GM12872 (cell line): ENCODE measurements at regions not wholly inside any gene's neighbourhood (a gene's known extent, or its start where the extent isn't known, plus 50 kb on each side); places are given as distances from the start of the nearest gene placed in this dataset.

ENCODE experiments used
- CTCF ChIP-seq: IDR thresholded peaks from 3 replicates; pipeline ENCODE4 v1.5.1; 2011; ENCODE audit warnings: low read depth, mild to moderate bottlenecking, low read length, moderate library complexity; ENCODE audit not compliant: insufficient read depth

- TF ChIP-seq CTCF, result no peak
Observed at GRCh38 chr2:186269536-186269935, 216.5 kb upstream of the ZC3H15 start.

GRCh38 chr2:186273953-186274352 lies 212.1 kb upstream of the ZC3H15 start:
- TF ChIP-seq CTCF, result no peak

DNA sequence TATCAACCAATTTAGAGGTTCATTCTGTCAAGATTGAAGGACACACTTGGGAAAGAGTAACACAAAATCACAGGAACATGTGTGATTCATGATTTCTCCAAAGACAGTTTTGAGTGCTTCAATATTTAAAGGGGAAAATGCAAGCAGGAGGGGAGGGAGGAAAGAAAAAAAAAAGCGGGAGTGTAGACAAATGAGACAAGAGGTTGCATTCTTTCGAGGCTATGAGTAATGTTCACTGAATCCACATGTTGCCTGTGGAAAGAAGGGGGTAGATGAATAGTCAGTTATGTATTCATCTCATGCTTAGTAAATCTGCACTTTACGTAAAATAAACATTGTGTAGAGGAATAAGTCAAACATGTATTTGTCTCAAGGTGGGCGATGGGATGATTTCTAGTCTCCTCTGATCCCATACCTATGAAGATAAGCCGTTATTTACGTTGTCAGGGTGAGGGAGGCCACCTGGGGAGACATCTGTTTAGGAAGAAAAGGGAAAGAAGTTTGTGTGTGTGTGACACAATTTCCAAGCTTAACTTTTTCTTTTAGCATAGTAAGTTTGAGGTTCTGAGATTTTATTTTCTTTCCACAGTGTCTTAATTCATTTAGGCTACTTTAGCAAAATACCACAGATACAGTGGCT lies 211.0 kb upstream of the ZC3H15 start:
- TF ChIP-seq CTCF, result no peak

- no peak for TF ChIP-seq CTCF
Observed at GRCh38 chr2:186276909-186277308, 209.2 kb upstream of the ZC3H15 start.

DNA sequence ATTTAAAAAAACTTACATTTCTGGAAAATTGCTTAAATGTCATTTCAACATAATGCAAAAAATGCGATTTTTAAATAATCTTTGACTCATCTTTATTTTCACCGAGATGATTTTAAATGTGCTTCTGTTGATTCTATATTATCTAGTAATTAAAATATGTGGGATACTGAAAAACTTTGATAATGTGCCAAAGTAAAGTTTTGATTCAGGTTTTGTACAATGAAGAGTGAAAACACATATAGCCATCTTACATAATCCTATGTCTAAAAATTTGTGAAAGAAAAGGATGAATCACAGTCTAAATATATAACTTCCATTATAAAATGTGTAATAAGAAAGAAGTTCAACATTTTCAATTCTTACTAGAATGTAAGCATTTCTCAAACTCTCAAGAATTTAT lies 204.3 kb upstream of the ZC3H15 start:
- no peak for TF ChIP-seq CTCF

DNA sequence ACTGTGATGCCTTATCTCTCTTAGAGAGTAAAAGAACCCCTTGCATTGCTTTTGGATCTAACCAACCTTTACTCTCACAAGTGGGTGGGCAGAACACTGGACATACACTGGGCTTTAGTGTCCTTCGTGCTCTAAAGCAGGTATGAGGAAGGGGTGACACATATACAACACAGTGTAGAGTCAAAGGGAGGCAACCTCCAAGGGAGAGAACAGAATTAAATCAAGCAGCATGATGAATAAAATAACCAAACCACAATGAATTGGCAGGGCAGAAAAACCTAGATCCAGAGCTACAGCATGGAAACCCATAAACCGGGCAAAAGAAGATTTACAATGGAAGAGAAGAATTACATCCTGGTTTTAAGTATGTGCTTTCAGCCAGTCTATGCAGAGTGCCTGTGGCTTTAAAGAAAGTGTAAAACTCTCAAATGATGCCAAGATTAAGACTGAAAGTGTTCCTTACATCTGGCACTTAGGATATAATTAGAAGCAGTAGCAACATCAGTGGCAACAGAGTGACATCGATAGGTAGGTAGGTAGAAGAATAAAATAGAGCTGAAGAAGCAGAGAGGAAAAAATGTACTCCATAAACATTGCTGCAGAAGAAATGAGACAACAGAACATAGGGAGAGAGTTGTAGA lies 191.7 kb upstream of the ZC3H15 start:
- TF ChIP-seq CTCF, result no peak

- no peak for TF ChIP-seq CTCF
Observed at GRCh38 chr2:186299610-186300009, 186.4 kb upstream of the ZC3H15 start.
